GM19395 (cell line): ENCODE measurements at regions not wholly inside any gene's neighbourhood (a gene's known extent, or its start where the extent isn't known, plus 50 kb on each side); places are given as distances from the start of the nearest gene placed in this dataset.

Experiments used
- ATAC-seq: cut with Tn5 transposase; IDR thresholded peaks from one replicate; pipeline ENCODE4 v1.9.1; 2021; ENCODE audit warnings: mild to moderate bottlenecking, moderate library complexity; ENCODE audit not compliant: unreplicated experiment

GRCh38 chrX:57848857-57849256 is 61.4 kb downstream of the ZXDA start:
- ATAC-seq: no peak

DNA sequence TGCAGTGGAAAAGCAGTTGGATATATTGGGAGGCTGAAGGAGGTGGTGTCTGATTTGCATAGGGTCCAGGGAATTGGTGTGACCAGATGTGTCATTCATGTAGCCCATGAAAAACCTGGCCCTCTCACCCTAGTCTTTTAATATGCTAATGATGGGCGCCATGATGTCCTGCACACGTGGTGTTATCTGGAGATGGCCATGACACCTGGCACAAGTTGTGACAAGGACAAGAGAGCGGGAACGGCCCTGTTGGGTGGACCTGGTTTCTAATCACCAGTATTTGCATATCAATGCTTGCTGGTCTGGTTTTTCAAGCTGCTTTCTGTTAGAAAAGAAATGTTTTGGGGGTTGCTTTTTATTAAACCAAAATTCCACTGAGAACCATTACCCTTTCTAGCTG is 87.4 kb downstream of the ZXDA start:
- no peak for ATAC-seq

DNA sequence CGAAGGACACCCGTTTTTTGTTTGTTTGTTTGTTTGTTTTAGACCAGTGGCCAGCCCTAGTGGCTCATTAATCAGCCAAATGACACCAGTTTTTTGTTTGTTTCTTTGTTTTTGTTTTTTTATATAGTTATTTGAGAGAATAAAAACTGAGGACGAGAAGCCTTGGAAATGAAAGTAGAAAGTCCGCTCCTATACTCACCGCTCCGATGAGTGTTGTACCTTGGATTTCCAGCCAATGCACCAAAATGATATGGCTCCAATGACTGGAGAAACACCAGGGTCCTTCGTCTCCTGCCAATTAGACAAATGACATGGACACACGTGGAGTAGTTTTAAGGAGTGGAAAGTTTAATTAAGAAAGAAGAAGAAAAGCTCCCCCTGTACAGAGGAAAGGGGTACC is 87.9 kb downstream of the ZXDA start:
- ATAC-seq: no peak

DNA sequence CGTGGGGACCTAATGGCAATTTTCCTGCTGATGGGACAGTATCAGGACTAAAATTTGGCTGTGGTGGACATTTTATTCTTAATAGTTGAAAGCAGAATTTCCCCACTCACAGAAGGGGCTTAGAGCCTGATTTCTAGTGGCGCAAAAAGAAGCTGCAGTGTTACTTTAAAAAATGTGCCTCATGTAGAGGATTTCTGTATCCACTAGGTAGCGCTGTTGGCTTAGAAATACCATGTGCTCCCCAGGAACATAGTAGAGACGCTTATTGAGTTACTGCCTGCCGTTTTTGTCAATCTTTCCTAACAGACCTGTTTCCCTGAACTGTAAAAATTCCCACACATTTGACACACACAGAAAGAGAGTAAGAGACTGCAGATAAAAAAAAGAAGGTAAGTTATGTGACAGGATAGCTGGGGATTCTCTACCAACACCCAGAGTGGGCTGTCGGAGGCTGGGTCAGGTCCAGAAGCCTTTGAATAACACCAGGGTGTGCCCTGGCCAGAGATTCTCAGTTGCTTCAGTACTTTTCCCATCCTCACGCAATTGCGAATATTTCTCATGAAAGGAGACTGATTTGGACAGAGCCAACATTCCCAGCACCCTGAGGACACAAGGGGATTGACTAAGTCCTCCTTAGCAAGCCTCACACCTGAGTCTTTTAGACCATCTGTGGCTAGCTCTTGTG is 88.4 kb downstream of the ZXDA start:
- ATAC-seq: peak; percentile 86

DNA sequence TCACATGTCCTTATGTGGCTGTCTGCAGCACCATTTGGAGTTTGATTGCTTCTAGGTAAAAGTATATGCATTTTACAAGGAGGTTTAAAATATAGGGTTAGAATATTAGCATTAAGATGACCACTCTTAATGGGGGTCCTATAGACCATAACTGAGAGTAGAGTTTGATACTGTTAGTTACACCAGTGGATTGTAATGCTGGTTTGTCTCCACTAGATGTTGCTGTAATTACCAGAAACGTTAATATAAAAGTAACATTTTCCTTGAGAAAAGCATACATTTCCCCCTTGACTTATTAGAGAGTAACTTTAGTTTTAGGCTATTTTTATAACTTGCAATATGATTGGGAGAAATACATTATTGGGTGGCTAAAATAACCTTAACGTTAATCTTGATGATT is 93.0 kb downstream of the ZXDA start:
- ATAC-seq: no peak

DNA sequence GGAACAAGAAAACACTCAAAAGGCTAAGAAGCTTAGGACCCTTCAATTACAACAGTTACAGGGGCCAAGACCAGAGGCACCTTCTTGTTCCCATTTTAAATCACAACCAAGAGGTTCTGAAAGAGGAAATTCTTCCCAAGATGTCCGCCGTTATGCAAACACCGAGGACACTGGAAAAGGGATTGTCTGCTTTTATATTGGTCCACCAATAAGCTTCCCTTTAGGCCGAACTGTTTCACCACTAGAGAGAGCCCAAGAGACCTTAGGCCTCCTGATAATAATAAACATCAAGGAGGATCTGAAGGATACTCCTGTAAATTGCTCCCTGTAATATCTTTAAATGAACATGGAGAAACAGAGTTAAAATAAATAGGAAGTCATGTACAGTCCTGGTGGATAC is 92.6 kb upstream of the NLRP2B start:
- no peak for ATAC-seq

- ATAC-seq: no peak
Measured at GRCh38 chrX:57771689-57772088, 91.6 kb upstream of the NLRP2B start.

DNA sequence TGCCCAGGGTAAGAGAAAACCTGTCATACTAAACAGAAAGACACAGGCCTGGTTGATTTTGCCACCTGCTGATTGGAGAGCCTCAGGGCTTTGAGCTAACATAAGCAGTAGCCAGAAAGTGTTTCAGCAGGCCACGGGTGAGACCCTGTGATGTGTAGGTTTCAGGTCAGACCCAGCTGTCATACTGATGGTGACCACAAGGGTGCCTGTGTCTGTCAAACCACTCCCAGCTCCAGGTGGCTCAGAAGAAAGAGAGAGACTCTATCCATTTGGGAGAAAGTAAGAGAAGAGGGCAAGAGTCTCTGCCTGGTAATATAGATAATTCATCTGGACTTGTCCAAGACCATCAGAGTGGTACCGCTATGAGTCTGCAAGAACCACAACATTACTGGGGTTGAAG is 72.8 kb upstream of the NLRP2B start:
- no peak for ATAC-seq

DNA sequence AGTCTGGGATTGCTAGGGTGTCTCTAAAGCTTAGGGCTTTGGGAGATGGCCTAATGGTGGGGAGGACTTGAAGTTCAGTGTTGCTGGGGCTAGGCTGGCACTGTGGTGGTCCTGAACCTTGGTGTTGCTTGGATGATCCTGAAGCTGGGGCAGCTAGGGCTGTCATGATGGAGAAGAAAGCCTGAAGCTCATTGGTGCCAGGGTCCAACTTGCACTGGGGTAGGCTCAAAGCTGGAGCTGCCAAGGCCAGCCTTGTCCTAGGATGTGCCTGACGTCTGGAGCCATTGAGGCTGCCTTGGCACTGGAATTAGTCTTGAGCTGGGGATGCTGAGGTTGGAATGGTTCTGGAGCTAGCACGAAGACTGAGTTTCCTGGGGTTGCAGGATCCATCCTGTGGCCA is 61.0 kb upstream of the NLRP2B start:
- ATAC-seq: no peak

- ATAC-seq: no peak
Measured at GRCh38 chrX:57737881-57738280, 57.8 kb upstream of the NLRP2B start.
